ENCODE measurements at regions not wholly inside any gene's neighbourhood (a gene's known extent, or its start where the extent isn't known, plus 50 kb on each side); places are given as distances from the start of the nearest gene placed in this dataset.

DNA sequence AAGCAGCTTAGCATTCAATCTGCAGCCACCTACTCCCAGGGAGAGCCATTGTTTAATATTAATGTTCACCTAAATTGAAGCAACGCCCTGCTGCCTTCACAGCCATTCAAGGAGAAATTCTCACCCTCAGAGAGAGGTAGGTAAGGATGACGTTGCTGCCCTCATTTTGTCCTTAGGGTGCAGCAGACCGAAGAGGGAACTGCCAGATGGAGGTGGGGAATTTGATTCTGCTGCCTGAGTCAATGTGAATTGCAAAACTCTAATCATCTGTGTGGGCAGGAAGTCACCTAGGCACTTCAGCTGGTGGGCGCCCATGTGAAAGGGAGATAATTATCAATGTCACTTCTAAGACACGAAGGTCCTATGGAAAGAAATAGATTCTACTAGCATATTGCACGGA, 503.4 kb downstream of the TBC1D4 start:
- TF ChIP-seq ZBTB21 (CRISPR knock-in tag; IDR thresholded peaks at IDR 0.05; ENCODE audit: borderline replicate concordance) (no peak), CBFB (CRISPR knock-in tag; IDR thresholded peaks at IDR 0.05; ENCODE audit: low read depth) (no peak), SMAD3 (CRISPR knock-in tag; IDR thresholded peaks at IDR 0.05; ENCODE audit: borderline replicate concordance) (no peak), ELF4 (CRISPR knock-in tag; IDR thresholded peaks at IDR 0.05; ENCODE audit: low read depth) (no peak), ZNF423 (CRISPR knock-in tag; IDR thresholded peaks at IDR 0.05) (no peak), SP1 (CRISPR knock-in tag; conservative IDR thresholded peaks at IDR 0.05) (no peak)
- TF ChIP-seq, protein P1, sequence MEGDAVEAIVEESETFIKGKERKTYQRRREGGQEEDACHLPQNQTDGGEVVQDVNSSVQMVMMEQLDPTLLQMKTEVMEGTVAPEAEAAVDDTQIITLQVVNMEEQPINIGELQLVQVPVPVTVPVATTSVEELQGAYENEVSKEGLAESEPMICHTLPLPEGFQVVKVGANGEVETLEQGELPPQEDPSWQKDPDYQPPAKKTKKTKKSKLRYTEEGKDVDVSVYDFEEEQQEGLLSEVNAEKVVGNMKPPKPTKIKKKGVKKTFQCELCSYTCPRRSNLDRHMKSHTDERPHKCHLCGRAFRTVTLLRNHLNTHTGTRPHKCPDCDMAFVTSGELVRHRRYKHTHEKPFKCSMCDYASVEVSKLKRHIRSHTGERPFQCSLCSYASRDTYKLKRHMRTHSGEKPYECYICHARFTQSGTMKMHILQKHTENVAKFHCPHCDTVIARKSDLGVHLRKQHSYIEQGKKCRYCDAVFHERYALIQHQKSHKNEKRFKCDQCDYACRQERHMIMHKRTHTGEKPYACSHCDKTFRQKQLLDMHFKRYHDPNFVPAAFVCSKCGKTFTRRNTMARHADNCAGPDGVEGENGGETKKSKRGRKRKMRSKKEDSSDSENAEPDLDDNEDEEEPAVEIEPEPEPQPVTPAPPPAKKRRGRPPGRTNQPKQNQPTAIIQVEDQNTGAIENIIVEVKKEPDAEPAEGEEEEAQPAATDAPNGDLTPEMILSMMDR (IDR thresholded peaks at IDR 0.05), result no peak
- TF ChIP-seq, protein P2, sequence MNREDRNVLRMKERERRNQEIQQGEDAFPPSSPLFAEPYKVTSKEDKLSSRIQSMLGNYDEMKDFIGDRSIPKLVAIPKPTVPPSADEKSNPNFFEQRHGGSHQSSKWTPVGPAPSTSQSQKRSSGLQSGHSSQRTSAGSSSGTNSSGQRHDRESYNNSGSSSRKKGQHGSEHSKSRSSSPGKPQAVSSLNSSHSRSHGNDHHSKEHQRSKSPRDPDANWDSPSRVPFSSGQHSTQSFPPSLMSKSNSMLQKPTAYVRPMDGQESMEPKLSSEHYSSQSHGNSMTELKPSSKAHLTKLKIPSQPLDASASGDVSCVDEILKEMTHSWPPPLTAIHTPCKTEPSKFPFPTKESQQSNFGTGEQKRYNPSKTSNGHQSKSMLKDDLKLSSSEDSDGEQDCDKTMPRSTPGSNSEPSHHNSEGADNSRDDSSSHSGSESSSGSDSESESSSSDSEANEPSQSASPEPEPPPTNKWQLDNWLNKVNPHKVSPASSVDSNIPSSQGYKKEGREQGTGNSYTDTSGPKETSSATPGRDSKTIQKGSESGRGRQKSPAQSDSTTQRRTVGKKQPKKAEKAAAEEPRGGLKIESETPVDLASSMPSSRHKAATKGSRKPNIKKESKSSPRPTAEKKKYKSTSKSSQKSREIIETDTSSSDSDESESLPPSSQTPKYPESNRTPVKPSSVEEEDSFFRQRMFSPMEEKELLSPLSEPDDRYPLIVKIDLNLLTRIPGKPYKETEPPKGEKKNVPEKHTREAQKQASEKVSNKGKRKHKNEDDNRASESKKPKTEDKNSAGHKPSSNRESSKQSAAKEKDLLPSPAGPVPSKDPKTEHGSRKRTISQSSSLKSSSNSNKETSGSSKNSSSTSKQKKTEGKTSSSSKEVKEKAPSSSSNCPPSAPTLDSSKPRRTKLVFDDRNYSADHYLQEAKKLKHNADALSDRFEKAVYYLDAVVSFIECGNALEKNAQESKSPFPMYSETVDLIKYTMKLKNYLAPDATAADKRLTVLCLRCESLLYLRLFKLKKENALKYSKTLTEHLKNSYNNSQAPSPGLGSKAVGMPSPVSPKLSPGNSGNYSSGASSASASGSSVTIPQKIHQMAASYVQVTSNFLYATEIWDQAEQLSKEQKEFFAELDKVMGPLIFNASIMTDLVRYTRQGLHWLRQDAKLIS (CRISPR knock-in tag; IDR thresholded peaks at IDR 0.05; ENCODE audit: borderline replicate concordance), result no peak
- TF ChIP-seq, protein P3, sequence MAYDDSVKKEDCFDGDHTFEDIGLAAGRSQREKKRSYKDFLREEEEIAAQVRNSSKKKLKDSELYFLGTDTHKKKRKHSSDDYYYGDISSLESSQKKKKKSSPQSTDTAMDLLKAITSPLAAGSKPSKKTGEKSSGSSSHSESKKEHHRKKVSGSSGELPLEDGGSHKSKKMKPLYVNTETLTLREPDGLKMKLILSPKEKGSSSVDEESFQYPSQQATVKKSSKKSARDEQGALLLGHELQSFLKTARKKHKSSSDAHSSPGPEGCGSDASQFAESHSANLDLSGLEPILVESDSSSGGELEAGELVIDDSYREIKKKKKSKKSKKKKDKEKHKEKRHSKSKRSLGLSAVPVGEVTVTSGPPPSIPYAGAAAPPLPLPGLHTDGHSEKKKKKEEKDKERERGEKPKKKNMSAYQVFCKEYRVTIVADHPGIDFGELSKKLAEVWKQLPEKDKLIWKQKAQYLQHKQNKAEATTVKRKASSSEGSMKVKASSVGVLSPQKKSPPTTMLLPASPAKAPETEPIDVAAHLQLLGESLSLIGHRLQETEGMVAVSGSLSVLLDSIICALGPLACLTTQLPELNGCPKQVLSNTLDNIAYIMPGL (CRISPR knock-in tag; IDR thresholded peaks at IDR 0.05), result no peak
- TF ChIP-seq, protein P4, sequence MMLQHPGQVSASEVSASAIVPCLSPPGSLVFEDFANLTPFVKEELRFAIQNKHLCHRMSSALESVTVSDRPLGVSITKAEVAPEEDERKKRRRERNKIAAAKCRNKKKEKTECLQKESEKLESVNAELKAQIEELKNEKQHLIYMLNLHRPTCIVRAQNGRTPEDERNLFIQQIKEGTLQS (CRISPR knock-in tag; conservative IDR thresholded peaks at IDR 0.05), result no peak
- TF ChIP-seq, protein P5, sequence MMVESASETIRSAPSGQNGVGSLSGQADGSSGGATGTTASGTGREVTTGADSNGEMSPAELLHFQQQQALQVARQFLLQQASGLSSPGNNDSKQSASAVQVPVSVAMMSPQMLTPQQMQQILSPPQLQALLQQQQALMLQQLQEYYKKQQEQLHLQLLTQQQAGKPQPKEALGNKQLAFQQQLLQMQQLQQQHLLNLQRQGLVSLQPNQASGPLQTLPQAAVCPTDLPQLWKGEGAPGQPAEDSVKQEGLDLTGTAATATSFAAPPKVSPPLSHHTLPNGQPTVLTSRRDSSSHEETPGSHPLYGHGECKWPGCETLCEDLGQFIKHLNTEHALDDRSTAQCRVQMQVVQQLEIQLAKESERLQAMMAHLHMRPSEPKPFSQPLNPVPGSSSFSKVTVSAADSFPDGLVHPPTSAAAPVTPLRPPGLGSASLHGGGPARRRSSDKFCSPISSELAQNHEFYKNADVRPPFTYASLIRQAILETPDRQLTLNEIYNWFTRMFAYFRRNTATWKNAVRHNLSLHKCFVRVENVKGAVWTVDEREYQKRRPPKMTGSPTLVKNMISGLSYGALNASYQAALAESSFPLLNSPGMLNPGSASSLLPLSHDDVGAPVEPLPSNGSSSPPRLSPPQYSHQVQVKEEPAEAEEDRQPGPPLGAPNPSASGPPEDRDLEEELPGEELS (CRISPR knock-in tag; IDR thresholded peaks at IDR 0.05), result no peak

Data from WTC11 (cell line).